SK-N-SH (cell line): ENCODE measurements at regions not wholly inside any gene's neighbourhood (a gene's known extent, or its start where the extent isn't known, plus 50 kb on each side); places are given as distances from the start of the nearest gene placed in this dataset.

Experiments
- CTCF ChIA-PET: fragments of 300-600, 350-600 bp; formaldehyde crosslinking; extraction: SDS; loops from one replicate; lab custom pipeline; 2021; lab: Yijun Ruan, JAX
- POLR2A ChIA-PET: fragments of 350-600 bp; sonication (Branson Sonifier 250); formaldehyde crosslinking; extraction: SDS; loops from one replicate; lab custom pipeline; 2020; ENCODE audit warnings: antibody characterized with exemption, inconsistent platforms; lab: Yijun Ruan, JAX
- DNase-seq: peaks from one replicate; pipeline ENCODE4 v3.0.0; 2012
- H2AFZ ChIP-seq: fragments of 200-600 bp; sonication (generic); 2 replicates; pipeline ENCODE4 v1.8.1; 2016; ENCODE audit warnings: antibody characterized with exemption, mild to moderate bottlenecking, low read depth
- H3F3A ChIP-seq: fragments of 200-600 bp; sonication (generic); replicated peaks from 2 replicates; pipeline ENCODE3; 2016; ENCODE audit warnings: antibody characterized with exemption, mild to moderate bottlenecking; ENCODE audit not compliant: insufficient read depth
- H3K27ac ChIP-seq, 2 experiments: fragments of 200-500 bp in 1 of 2; fragments of 200-600 bp in 1 of 2; sonication (Bioruptor generic) in 1 of 2; sonication (generic), shearing (Covaris generic) in 1 of 2; 2 replicates each; pipeline versions ENCODE4 v1.5.1 to v1.6.1; 2014 to 2016; ENCODE audit warnings: low read depth in 2 of 2, inconsistent platforms in 1 of 2, low read length in 1 of 2, mild to moderate bottlenecking in 1 of 2, mixed read lengths in 1 of 2
- H3K27me3 ChIP-seq: fragments of 200-600 bp; sonication (generic), shearing (Covaris generic); 2 replicates; pipeline ENCODE4 v1.6.1; 2016; ENCODE audit warnings: mixed run types; ENCODE audit not compliant: insufficient read depth
- H3K36me3 ChIP-seq, 2 experiments: fragments of 200-500 bp in 1 of 2; fragments of 200-600 bp in 1 of 2; sonication (Bioruptor generic) in 1 of 2; sonication (generic) in 1 of 2; replicated peaks in 1 of 2; 2 replicates each; pipeline versions ENCODE3 to v1.5.1; 2014 to 2016; ENCODE audit warnings: low read length in 1 of 2, mild to moderate bottlenecking in 1 of 2; ENCODE audit not compliant: insufficient read depth in 2 of 2, control insufficient read depth in 1 of 2
- H3K4me1 ChIP-seq, 2 experiments: fragments of 200-500 bp in 1 of 2; fragments of 200-600 bp in 1 of 2; sonication (Bioruptor generic) in 1 of 2; sonication (generic), shearing (Covaris generic) in 1 of 2; 2 replicates each; pipeline versions ENCODE4 v1.5.1 to v1.6.1; 2014 to 2016; ENCODE audit warnings: low read depth in 1 of 2, low read length in 1 of 2, mixed run types in 1 of 2; ENCODE audit not compliant: insufficient read depth in 2 of 2, control insufficient read depth in 1 of 2
- H3K4me2 ChIP-seq: fragments of 200-600 bp; sonication (generic), shearing (Covaris generic); 2 replicates; pipeline ENCODE4 v1.6.1; 2017; ENCODE audit warnings: mixed run types
- H3K4me3 ChIP-seq, 2 experiments: fragments of 200-500 bp in 1 of 2; fragments of 200-600 bp in 1 of 2; sonication (Bioruptor generic) in 1 of 2; sonication (generic), shearing (Covaris generic) in 1 of 2; 2 replicates each; pipeline versions ENCODE4 v1.5.1 to v1.8.1; 2014 to 2016; ENCODE audit warnings: low read depth in 2 of 2, inconsistent platforms in 1 of 2, low read length in 1 of 2, mild to moderate bottlenecking in 1 of 2, mixed read lengths in 1 of 2, moderate library complexity in 1 of 2
- H3K79me2 ChIP-seq: fragments of 200-600 bp; sonication (generic); 2 replicates; pipeline ENCODE4 v1.8.1; 2017; ENCODE audit warnings: mild to moderate bottlenecking; ENCODE audit not compliant: insufficient read depth
- H3K9ac ChIP-seq: fragments of 200-600 bp; sonication (generic); 2 replicates; pipeline ENCODE4 v1.6.1; 2017; ENCODE audit warnings: mixed run types
- H3K9me2 ChIP-seq: fragments of 200-600 bp; sonication (generic); 2 replicates; pipeline ENCODE4 v1.6.1; 2017; ENCODE audit warnings: mixed run types
- H3K9me3 ChIP-seq: fragments of 200-600 bp; sonication (generic); 2 replicates; pipeline ENCODE4 v1.6.1; 2017; ENCODE audit warnings: mixed run types, mild to moderate bottlenecking, moderate library complexity
- H4K20me1 ChIP-seq: fragments of 200-600 bp; sonication (generic); 2 replicates; pipeline ENCODE4 v1.6.1; 2017; ENCODE audit warnings: mild to moderate bottlenecking, mixed run types; ENCODE audit not compliant: insufficient read depth
- CTCF ChIP-seq: fragments of 200-600 bp; sonication (generic); IDR thresholded peaks from 2 replicates; pipeline ENCODE4 v1.6.1; 2017; ENCODE audit warnings: antibody characterized with exemption, mild to moderate bottlenecking, moderate library complexity
- ELF1 ChIP-seq: IDR thresholded peaks from 2 replicates; pipeline ENCODE4 v1.4.0; 2012
- EP300 ChIP-seq, 2 experiments: IDR thresholded peaks; 2 replicates each; pipeline versions ENCODE4 v1.4.0 to v1.6.1; 2012; ENCODE audit warnings: borderline replicate concordance in 1 of 2, low read depth in 1 of 2, low read length in 1 of 2
- EZH2phosphoT487 ChIP-seq: fragments of 200-600 bp; sonication (generic); IDR thresholded peaks from 2 replicates; pipeline ENCODE4 v1.6.1; 2017; ENCODE audit warnings: low read depth, mixed run types, mild to moderate bottlenecking, antibody characterized with exemption, moderate library complexity, borderline replicate concordance
- FOSL2 ChIP-seq: IDR thresholded peaks from 2 replicates; pipeline ENCODE4 v1.4.0; 2012; ENCODE audit warnings: low read depth, mild to moderate bottlenecking, moderate library complexity, borderline replicate concordance
- GATA2 ChIP-seq: sonication (generic); formaldehyde crosslinking; IDR thresholded peaks from 2 replicates; pipeline ENCODE4 v1.5.0; 2020; ENCODE audit warnings: mild to moderate bottlenecking, missing genetic modification reagents
- JUND ChIP-seq: IDR thresholded peaks from 2 replicates; pipeline ENCODE4 v1.4.0; 2012
- MAX ChIP-seq: IDR thresholded peaks from 2 replicates; pipeline ENCODE4 v1.4.0; 2012; ENCODE audit warnings: low read depth
- NFIC ChIP-seq: IDR thresholded peaks from 2 replicates; pipeline ENCODE4 v1.4.0; 2012; ENCODE audit warnings: borderline replicate concordance
- POLR2AphosphoS5 ChIP-seq: IDR thresholded peaks from 2 replicates; pipeline ENCODE4 v1.6.1; 2012; ENCODE audit warnings: low read depth, low read length
- RCOR1 ChIP-seq: fragments of 150-350 bp; IDR thresholded peaks from 2 replicates; pipeline ENCODE4 v1.6.1; 2017; ENCODE audit warnings: antibody characterized with exemption, low read length
- REST ChIP-seq: IDR thresholded peaks from 2 replicates; pipeline ENCODE4 v1.6.1; 2012; ENCODE audit warnings: mild to moderate bottlenecking, low read depth, low read length, moderate library complexity
- RXRA ChIP-seq: IDR thresholded peaks from 2 replicates; pipeline ENCODE4 v1.4.0; 2012; ENCODE audit warnings: low read depth, mild to moderate bottlenecking, borderline replicate concordance
- TAF1 ChIP-seq: IDR thresholded peaks from 2 replicates; pipeline ENCODE4 v1.6.1; 2012; ENCODE audit warnings: low read depth, mild to moderate bottlenecking, low read length, moderate library complexity, borderline replicate concordance
- YY1 ChIP-seq: IDR thresholded peaks from 2 replicates; pipeline ENCODE4 v1.4.0; 2012; ENCODE audit warnings: low read depth, mild to moderate bottlenecking
- WGBS: methylation state at CpG from one replicate; pipeline ENCODE4 v1.1.6; 2017; ENCODE audit warnings: low lambda C conversion rate; 5-methylcytosine and 5-hydroxymethylcytosine counted together
- TF ChIP-seq, protein P1 (sequence below): IDR thresholded peaks from 2 replicates; pipeline ENCODE4 v1.4.0; 2012; ENCODE audit warnings: low read depth, borderline replicate concordance

DNA sequence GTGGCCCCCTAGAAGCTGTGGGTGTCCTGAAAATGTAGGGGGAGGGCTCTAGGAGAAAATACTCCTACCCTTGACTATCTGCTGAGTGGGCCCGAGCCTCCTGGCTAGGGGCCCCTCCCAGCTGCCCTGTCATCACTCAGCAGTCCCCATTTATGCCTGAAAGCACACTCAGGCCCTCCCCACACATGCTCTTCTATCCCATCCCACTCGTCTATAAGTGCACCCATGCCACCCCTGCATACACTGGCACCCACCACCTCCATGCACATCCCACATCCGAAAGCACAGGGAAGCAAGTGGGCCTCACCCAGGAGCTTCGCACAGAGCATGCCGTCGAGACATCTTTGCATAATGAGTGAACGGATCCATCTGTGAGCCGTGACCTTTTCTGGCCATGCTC is 80.4 kb upstream of the POU3F1 start:
- Histone ChIP-seq H2AFZ (no peak overlapping the region), H4K20me1 (no peaks in the 10 kb centered on the region), H3K27me3 (no peaks in the 10 kb centered on the region), H3K4me1 (no peaks in the 10 kb centered on the region), H3F3A (no peaks in the 10 kb centered on the region), H3K27ac (no peak overlapping the region), H3K4me3 (no peak overlapping the region), H3K79me2 (no peaks in the 10 kb centered on the region), H3K9ac (no peak overlapping the region), H3K4me2 (no peak overlapping the region), H3K36me3 (no peaks in the 10 kb centered on the region), H3K9me2 (no peaks in the 10 kb centered on the region), H3K9me3 (no peaks in the 10 kb centered on the region)
- ChIA-PET CTCF (no interaction called here), POLR2A (no interaction called here)
- TF ChIP-seq TAF1 = no peak
- no peak for TF ChIP-seq JUND
- no peak for TF ChIP-seq RCOR1
- no peak for TF ChIP-seq RXRA
- TF ChIP-seq MAX = no peak
- DNase-seq = no peak
- WGBS = 61% methylated on average over 7 of the region's 8 CpGs

- POLR2A ChIA-PET = no interaction called here
- no peak overlapping the region for H3K9ac ChIP-seq
These were observed 79.4 kb upstream of the POU3F1 start for GRCh38 chr1:38125837-38126520.

More at GRCh38 chr1:38125837-38126520, 79.4 kb upstream of the POU3F1 start:
- no peaks in the 10 kb centered on the region for H4K20me1 ChIP-seq
- TF ChIP-seq YY1 (no peak), FOSL2 (no peak), CTCF (no peak), ELF1 (no peak), EP300 (IDR thresholded peaks at IDR 0.05; ENCODE audit: borderline replicate concordance in 1 of 2, low read depth in 1 of 2, low read length in 1 of 2) (no peak), REST (no peak), POLR2AphosphoS5 (no peak), NFIC (no peak), GATA2 (CRISPR knock-in tag) (no peak), EZH2phosphoT487 (no peak), RCOR1 (no peak), MAX (no peak)
- TF ChIP-seq, protein P1, sequence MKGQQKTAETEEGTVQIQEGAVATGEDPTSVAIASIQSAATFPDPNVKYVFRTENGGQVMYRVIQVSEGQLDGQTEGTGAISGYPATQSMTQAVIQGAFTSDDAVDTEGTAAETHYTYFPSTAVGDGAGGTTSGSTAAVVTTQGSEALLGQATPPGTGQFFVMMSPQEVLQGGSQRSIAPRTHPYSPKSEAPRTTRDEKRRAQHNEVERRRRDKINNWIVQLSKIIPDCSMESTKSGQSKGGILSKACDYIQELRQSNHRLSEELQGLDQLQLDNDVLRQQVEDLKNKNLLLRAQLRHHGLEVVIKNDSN = no peak
- H3K79me2 ChIP-seq = no peaks in the 10 kb centered on the region
- H3F3A ChIP-seq = no peaks in the 10 kb centered on the region
- H3K27ac ChIP-seq = no peak overlapping the region
- no peak overlapping the region for H3K4me2 ChIP-seq
- no peaks in the 10 kb centered on the region for H3K9me3 ChIP-seq
- H3K4me1 ChIP-seq = no peaks in the 10 kb centered on the region
- 71% methylated on average over 10 of the region's 21 CpGs for WGBS
- CTCF ChIA-PET = no interaction called here
- no peaks in the 10 kb centered on the region for H3K9me2 ChIP-seq
- H2AFZ ChIP-seq = no peak overlapping the region
- H3K27me3 ChIP-seq = no peaks in the 10 kb centered on the region
- no peak for DNase-seq
- no peak overlapping the region for H3K4me3 ChIP-seq
- no peaks in the 10 kb centered on the region for H3K36me3 ChIP-seq
